ENCODE measurements at regions not wholly inside any gene's neighbourhood (a gene's known extent, or its start where the extent isn't known, plus 50 kb on each side); places are given as distances from the start of the nearest gene placed in this dataset.

- intact Hi-C loops (cut with DNase I) = no loop called here
- TF ChIP-seq CTCF (IDR thresholded peaks at IDR 0.05) = no peak
- TF ChIP-seq POLR2A (IDR thresholded peaks at IDR 0.05) = no peak
- H3K27ac ChIP-seq = no peak overlapping the region
- H3K4me3 ChIP-seq (replicated peaks in 1 of 3) = no peak overlapping the region
- WGBS, 2 donors = 56 to 59% methylated on average over 3 of the region's 3 CpGs
- DNase-seq = no peak
- no peaks in the 10 kb centered on the region for H3K9me3 ChIP-seq
- H3K27me3 ChIP-seq = no peaks in the 10 kb centered on the region
- H3K36me3 ChIP-seq = no peaks in the 10 kb centered on the region
- no peaks in the 10 kb centered on the region for H3K4me1 ChIP-seq
Measured at GRCh38 chr6:62392291-62392690, 106.3 kb upstream of the KHDRBS2 start.

GRCh38 chr6:62391358-62391757, 105.3 kb upstream of the KHDRBS2 start:
- 91% methylated on average over 2 of the region's 2 CpGs for WGBS, 2 donors
- Histone ChIP-seq H3K4me3 (replicated peaks in 1 of 3) (no peak overlapping the region), H3K27ac (no peak overlapping the region), H3K4me1 (no peaks in the 10 kb centered on the region), H3K27me3 (no peaks in the 10 kb centered on the region), H3K9me3 (no peaks in the 10 kb centered on the region), H3K36me3 (no peaks in the 10 kb centered on the region)
- intact Hi-C loops (cut with DNase I) = no loop called here
- TF ChIP-seq POLR2A (IDR thresholded peaks at IDR 0.05) (no peak), CTCF (IDR thresholded peaks at IDR 0.05) (no peak)
- DNase-seq = no peak

- no peak overlapping the region for H3K27ac ChIP-seq
- H3K4me1 ChIP-seq = no peaks in the 10 kb centered on the region
- intact Hi-C loops (cut with DNase I) = no loop called here
- H3K9me3 ChIP-seq = no peaks in the 10 kb centered on the region
- no peaks in the 10 kb centered on the region for H3K27me3 ChIP-seq
- H3K4me3 ChIP-seq (replicated peaks in 1 of 3) = no peak overlapping the region
- TF ChIP-seq CTCF (IDR thresholded peaks at IDR 0.05) (no peak), POLR2A (IDR thresholded peaks at IDR 0.05) (no peak)
- H3K36me3 ChIP-seq = no peaks in the 10 kb centered on the region
- DNase-seq = no peak
Measured at GRCh38 chr6:62390401-62390800, 104.4 kb upstream of the KHDRBS2 start.

GRCh38 chr6:62371453-62372210, 85.6 kb upstream of the KHDRBS2 start:
- intact Hi-C loops (cut with DNase I) = no loop called here
- Histone ChIP-seq H3K4me1 (no peaks in the 10 kb centered on the region), H3K9me3 (no peaks in the 10 kb centered on the region), H3K4me3 (replicated peaks in 1 of 3) (no peak overlapping the region), H3K27me3 (no peaks in the 10 kb centered on the region), H3K27ac (no peak overlapping the region), H3K36me3 (no peaks in the 10 kb centered on the region)
- TF ChIP-seq POLR2A (IDR thresholded peaks at IDR 0.05) (no peak), CTCF (IDR thresholded peaks at IDR 0.05) (no peak)
- no peak for DNase-seq
- 80 to 83% methylated on average over 4 of the region's 4 CpGs for WGBS, 2 donors

GRCh38 chr6:62367601-62368000, 81.6 kb upstream of the KHDRBS2 start:
- DNase-seq = no peak
- intact Hi-C loops (cut with DNase I) = no loop called here
- Histone ChIP-seq H3K4me3 (replicated peaks in 1 of 3) (no peak overlapping the region), H3K36me3 (no peaks in the 10 kb centered on the region), H3K4me1 (no peaks in the 10 kb centered on the region), H3K27ac (no peak overlapping the region), H3K27me3 (no peaks in the 10 kb centered on the region), H3K9me3 (no peaks in the 10 kb centered on the region)
- TF ChIP-seq CTCF (IDR thresholded peaks at IDR 0.05) (no peak), POLR2A (IDR thresholded peaks at IDR 0.05) (no peak)
- 68 to 74% methylated on average over 5 of the region's 5 CpGs for WGBS, 2 donors

Data from thyroid gland (tissue), 4 donors.